Epithelial cell of prostate (primary cell): ENCODE measurements at regions not wholly inside any gene's neighbourhood (a gene's known extent, or its start where the extent isn't known, plus 50 kb on each side); places are given as distances from the start of the nearest gene placed in this dataset.
A peak's percentile ranks its signal among the peaks of the same experiment; 100 is the strongest.

Experiments
- DNase-seq: peaks from one replicate; pipeline ENCODE4 v3.0.0-alpha.2; 2011; ENCODE audit warnings: low read depth, low spot score
- H3K27ac ChIP-seq: fragments of 450-650 bp; 2 replicates; pipeline ENCODE4 v1.5.1; 2017; ENCODE audit warnings: mild to moderate bottlenecking

DNA sequence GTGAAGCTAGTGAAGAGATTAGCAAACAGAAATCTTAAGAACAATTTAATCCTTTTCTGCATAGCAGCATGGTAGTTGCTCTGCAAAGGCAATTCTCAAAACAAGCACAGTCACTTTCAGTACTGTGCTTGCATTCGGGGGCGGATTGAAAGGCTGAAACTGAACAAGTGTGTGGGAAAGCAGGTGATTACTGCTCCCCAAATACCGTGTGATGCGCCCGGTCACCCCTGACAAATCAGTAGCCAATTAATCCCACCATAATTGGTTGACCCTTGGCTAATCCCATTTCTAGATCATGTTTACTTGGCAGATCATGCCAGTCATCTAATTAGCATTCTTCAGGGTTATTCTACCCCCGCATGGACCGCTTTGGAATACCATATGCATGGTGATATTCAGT is 76.5 kb upstream of the ADRB1 start:
- no peak overlapping the region for H3K27ac ChIP-seq
- no peak for DNase-seq

DNA sequence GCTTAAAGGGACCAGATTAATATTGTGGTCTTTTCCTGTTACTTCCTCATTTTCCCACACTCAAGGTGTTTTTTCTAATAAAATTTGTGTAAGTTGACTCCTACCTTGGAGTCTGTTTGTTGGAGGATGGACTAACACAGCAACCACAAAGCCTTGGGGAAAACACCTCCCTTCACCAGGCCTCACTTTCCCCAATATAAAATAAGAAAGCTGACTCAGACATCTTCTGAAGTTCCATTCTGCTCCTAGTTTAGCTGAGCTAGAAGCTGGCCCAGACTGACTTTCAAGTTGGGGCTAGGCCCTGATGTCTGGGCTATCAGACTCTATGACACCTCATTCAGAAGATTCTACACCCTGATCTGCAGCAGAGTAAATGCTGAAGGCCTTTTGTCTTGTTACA is 73.0 kb upstream of the ADRB1 start:
- DNase-seq: no peak

DNA sequence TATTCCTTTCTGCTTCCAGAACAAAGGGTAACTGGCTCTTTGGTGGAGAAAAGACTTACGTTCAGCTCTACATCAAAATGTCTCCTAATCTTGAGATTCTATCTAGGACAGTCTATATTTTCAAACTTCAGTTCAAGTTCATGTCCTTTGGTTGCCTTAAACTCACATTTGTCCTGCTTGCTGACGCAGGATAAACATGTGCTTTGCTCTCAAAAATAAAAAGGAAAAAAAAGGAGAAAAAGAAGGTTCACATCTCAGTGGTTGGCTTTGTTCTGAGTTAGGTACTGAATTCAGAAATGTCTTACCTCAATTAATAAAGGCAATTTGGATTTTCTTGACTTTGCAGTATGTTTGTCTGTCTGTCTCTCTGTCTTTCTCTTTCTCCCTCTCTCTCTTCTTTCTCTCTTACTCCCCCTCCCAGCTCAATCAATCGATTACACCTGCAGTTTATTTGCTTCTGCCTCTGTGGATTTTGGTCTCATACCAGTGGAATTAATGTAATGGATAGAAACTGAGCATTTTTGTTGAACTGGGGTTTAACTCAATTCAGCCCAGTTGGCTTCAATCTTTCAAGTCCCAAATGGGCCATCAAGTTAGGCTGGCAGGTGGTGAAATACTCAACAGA is 72.2 kb upstream of the ADRB1 start:
- DNase-seq: no peak
- no peak overlapping the region for H3K27ac ChIP-seq

More for the DNA sequence above, 73.0 kb upstream of the ADRB1 start:
- no peak overlapping the region for H3K27ac ChIP-seq

DNA sequence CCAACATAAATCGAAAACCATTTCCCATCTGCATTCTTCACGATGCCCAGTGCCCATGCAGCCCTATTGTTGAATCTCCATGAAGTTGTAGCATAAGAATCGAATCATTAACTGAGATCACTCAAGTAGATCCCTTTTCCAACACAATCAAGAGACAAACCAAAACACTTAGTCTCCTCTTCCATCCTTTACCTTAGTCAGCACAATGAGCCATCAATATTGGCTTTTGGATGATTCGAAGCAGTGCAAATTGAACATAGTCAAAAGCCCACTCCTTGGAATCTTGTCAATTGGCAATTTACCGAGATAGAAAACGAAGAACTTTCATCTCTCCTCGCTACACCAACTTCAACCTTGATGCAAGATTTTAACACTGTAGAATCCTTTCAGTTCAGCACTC is 66.5 kb upstream of the ADRB1 start:
- no peak for DNase-seq
- no peak overlapping the region for H3K27ac ChIP-seq

DNA sequence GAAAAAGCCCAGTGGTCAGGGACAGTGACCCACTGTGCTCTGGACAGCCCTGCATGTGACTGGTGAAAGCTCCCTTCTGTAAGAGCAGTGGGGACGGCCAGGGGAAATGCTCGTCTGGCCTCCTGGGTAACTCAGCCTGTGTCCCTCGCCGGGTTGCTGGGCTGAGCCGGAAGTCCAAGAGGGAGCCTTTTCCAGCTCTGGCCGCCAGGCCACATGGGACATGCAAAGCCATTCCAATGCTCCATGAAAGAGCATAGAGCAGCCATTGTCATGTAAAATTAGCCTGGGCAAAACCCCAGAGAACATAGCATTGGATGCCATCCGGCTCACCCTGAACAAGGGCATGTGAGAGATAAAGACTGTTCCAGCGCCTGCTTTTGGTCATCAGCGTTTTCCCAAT is 64.9 kb upstream of the ADRB1 start:
- no peak overlapping the region for H3K27ac ChIP-seq
- DNase-seq: no peak

DNA sequence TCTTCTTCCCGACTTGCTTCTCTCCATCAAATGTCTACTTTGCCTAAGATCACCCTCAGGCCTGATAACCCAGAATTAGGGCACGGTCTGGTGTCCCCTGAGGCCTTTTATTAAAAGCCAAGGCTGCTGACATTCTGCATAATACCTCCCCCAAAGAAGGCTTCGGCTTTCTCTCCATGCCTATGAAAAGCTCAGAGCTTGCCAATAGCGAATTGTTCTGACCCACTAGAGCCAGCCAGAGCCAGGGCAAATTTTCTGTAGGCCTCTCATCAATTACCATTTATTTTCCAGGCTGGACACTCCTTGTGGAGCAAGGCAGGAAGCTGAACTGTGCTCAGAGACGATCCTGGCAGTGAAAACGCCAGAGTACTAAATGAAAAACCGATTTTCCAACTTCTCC is 64.3 kb upstream of the ADRB1 start:
- no peak overlapping the region for H3K27ac ChIP-seq
- DNase-seq: no peak

DNA sequence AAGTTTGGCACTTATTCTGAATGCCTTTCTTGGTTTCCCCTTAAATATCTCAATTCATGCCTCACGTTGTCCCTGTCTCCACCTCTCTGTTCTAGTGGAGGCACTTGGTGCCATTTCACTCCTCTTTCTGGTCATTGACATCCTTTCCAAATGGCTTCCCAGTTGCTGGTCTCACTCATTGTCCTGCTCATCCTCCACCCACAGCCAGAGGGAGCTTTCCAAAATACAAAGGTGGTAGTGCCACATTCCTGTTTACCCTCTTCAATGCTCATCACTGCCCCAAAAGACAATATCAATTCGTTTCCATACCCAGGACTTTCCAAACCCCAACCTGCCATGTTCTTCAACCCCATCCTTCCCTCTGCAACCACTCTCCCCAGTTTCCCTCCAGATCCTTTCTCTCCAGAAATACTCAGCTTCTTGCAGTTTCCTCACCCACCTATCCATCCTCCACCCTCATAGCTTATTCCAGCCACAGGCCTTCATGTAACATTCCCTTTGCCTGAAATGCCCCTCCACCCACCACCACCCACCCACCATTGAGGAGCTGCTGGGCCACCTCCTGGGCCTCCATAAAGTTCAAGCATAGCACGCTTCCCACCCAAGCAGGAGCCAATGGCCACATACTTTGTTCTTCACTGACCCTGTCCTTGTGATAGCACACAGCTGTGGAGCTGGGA is 63.1 kb upstream of the ADRB1 start:
- no peak for DNase-seq
- H3K27ac ChIP-seq: no peak overlapping the region

DNA sequence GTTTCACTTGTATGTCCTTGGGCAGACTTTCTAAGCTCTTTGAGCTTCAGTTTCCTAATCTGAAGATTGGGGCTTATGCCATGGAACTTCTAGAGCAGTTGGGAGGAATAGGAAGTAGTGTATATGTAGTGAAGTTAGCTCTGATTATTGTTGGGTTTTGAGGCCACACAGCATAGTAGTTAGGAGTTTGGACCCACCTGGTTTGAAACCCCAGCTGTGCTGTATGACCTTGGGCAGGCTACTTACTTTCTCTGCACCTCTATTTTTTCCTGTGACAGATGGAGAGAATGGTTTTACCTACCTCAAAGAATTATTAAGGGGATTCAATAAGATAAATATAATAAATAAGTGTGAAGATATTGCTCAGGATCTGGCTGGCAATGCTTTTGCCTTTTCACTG is 61.4 kb upstream of the ADRB1 start:
- DNase-seq: no peak
- H3K27ac ChIP-seq: no peak overlapping the region

DNA sequence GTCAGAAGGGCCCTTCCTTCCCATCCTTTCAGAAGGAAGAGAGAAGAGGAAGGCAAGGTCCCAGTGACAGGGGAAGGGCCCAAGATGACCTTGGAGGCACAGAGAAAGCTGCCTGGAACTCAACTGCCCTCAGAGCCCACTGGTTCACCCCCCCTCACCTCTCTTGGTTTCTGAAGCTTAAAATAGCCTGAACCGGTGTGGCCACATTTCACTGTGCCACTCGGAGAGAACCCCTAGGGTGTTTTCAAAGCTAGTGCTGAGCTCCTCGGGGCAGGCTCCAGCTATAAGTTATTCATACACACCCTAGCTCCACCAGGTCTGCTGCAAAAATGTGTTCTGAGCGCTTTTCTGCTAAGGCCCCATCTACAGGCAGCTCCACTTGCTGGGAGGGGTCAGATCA is 60.9 kb upstream of the ADRB1 start:
- DNase-seq: peak; percentile 8
- H3K27ac ChIP-seq: no peak overlapping the region

DNA sequence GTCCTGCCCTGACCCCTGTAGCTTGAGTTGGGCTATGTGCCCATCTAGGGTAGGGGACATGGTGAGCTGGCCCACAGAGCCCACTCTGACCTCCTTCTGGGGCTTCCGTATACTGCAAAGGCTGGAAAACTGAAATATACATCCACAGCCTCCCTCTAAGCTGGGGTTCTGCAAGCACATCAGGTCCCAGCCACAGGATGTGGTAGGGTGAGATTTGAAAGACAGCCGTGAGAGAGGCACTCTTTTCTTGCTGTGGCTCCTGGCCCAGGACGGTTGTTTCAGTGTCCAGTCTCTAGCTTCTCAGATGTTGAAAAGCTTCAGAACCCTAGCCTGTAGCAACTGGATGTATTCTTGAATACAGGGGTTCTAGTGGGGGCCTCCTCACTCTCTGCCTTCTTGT is 60.1 kb upstream of the ADRB1 start:
- no peak for DNase-seq
- no peak overlapping the region for H3K27ac ChIP-seq

DNA sequence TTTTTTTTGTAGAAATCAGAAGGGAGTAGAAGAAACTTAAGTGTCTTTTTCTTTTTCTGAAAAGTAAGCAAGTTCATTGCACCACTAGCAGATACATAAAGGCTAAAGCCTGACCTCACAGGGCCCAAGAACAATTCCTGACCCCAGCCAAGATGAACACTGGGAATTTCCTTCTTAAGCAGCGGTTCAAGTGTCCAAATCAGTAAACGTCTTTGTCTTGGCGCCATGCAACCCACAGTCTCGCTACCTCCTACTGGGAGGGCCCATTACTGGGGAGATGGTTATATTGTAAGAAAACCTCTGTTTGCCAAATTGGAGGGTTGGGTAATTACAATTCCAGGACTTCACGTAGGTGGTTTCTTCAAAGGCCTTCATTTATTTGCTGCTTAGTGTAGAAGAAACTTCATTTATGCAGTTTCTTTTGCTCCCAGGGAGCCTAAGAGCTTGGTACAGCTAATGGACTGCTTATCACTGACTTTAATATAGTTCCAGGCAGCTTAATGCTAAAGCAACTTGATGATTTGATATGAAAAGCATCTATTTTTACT is 58.3 kb upstream of the ADRB1 start:
- DNase-seq: no peak
- H3K27ac ChIP-seq: no peak overlapping the region

DNA sequence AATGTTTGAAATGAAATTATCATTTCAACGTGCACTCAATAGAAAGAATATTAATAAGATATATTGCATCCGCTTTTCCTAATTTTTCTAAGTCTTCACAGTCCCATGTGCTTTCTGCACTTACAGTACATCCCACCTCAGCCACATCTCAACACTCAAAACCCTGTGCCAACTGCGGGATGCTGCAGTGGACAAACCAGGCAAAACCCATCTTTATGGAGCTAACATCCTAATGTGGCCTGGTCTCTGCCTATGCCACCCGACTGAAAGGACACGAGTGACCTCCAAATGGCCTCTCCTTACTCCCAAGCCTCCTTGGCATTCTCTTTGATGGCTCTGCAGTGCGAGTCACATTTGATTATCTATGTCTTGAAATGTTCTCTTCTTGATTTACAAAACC is 57.4 kb upstream of the ADRB1 start:
- DNase-seq: no peak
- H3K27ac ChIP-seq: no peak overlapping the region

DNA sequence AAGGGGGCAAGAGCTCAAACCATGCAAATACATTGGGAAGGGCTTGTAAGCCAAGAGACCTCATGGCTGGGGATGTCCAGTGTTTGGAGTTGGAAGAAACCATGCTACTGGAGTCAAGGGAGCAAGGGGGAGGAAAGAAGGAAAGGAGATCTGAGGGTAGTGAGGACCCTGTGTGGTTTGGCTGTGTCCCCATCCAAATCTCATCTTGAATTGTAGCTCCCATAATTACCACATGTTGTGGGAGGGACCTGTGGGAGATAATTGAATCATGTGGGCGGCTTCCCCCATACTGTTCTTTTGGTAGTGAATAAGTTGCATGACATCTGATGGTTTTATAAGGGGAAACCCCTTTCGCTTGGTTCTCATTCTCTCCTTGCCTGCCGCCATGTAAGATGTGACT is 56.5 kb upstream of the ADRB1 start:
- H3K27ac ChIP-seq: no peak overlapping the region
- no peak for DNase-seq

DNA sequence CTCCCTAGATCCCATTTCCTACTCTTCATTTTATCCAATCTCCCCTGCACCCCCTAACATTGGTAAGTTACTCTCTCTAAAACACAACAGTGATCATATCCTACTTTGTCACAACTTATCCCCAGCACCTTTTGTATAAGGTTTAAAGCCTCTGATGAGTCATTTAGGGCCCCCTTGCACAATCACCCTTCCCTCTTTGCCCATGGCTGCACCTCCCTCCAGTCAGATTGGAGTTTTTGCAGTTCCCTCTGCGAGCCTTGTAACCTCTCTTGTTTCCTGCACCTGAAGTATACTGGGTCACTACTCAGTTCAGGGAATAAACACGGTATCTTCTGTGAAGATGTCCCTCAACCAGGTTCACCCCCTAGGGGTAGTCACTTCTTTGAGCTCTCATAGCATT is 55.9 kb upstream of the ADRB1 start:
- no peak for DNase-seq
- H3K27ac ChIP-seq: no peak overlapping the region

DNA sequence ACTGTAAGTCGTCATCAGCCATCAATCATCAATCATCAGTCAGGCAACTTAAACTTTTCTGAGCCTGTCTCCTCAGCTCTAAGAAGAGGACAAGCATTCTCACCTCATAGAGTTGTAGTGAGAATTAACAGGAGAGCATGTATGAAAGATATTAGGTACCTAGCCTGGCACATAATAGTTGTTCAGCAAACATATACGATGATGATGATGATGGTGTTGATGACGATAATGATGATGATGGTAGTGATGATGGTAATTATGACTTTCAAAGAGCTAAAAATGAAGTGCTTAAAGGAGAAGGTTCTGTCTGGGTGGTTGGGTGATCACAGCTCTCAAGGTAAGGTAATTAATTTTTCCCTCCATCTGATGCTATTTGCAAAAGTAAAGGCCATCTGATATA is 55.1 kb upstream of the ADRB1 start:
- H3K27ac ChIP-seq: no peak overlapping the region
- DNase-seq: no peak

DNA sequence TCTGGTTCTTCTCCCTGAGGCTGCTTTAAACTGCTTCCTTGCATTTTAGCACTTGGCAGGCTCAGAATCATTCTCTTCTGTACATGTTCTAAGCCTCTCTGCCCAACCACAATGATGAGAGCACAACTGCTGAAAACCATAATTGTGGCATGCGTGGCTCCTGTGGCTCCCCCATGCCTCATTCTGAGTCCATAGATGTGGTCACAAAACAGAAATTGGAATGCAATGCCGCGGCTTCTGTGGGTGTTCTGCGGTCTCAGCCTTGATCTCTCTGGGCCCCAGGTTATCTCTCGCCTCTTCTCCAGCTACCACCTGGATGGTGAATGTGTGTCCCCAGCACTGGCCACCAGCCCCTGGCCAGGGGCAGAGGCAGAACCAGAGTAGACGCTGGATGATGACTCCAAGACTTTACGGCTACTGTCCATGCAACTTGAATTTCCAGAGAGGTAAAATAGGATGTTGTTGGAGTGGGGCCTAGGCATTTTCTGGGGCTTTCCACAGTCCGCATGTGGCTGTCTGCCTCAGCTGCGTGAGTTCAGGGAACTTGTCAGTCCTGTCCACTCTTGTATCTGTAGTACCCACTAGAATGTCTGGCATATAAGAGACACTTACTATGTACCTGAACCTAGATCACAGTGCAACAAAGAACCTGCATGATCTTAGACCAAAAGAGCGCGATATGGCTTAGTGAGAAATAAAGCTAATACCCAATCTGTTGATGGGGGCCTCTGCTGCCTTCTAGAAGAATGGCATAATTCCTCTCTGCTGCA is 52.4 kb upstream of the ADRB1 start:
- no peak for DNase-seq

DNA sequence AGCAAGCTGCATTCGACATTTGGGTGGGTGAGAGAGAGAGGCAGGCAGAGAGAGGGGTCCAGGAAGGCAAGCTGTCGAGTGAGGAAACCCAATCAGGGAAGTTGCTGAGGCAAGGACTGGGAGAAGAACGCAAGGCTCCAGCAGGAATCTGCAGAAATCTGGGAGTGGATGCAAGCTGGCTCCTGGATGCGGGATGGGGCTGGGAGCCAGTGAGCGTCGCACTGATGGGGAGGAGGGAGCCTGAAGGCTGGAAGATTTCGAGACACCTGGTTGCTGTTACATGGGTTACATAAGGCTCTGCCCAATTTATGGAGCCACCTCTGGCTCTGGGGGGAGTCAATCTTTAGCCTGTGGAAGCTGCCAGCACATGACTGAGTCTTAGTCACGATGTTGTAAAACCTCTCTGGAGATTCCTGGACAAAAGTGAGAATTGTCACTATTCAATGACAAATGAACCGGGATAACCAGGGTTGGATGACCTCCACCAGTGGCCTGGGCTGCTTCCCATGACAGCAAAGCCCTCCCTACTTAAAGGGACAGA is 51.1 kb upstream of the ADRB1 start:
- H3K27ac ChIP-seq: no peak overlapping the region
- no peak for DNase-seq

More for the DNA sequence above, 52.4 kb upstream of the ADRB1 start:
- no peak overlapping the region for H3K27ac ChIP-seq

DNA sequence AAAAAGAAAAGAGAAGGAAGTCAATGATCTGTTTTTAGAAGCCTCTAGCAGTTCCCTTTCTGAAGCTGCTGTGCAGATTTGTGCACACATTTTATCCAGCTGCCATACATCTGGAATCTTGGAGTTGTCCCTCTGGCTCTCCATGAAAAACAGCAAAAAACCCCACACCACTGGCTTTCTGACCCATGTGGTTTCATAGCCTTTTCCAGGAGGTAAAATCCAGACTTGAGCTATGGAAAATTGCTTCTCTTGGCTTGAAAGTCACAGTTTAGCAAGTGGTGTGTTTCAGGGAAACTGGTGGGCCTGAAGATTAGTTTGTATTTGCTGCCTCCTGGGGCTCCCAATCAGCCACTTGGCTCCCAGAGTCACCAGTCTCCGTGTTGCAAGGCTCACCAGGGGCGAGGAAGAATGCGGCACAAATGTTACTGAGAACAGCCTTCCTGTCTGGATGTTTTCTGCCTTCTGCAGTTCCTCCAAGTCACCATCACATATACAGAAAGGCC is 50.1 kb upstream of the ADRB1 start:
- H3K27ac ChIP-seq: no peak overlapping the region
- no peak for DNase-seq
